PC-9 (cell line): ENCODE measurements at regions not wholly inside any gene's neighbourhood (a gene's known extent, or its start where the extent isn't known, plus 50 kb on each side); places are given as distances from the start of the nearest gene placed in this dataset.

Source experiments
- EZH2 ChIP-seq: fragments of 200-600 bp; sonication (generic); IDR thresholded peaks from 2 replicates; pipeline ENCODE4 v1.8.0; 2017; ENCODE audit warnings: antibody characterized with exemption, low read depth
- TF ChIP-seq, protein P1 (sequence below): fragments of 200-600 bp; sonication (generic); conservative IDR thresholded peaks from 2 replicates; pipeline ENCODE4 v1.6.1; 2017; ENCODE audit warnings: mixed run types, antibody characterized with exemption, mild to moderate bottlenecking, moderate library complexity

DNA sequence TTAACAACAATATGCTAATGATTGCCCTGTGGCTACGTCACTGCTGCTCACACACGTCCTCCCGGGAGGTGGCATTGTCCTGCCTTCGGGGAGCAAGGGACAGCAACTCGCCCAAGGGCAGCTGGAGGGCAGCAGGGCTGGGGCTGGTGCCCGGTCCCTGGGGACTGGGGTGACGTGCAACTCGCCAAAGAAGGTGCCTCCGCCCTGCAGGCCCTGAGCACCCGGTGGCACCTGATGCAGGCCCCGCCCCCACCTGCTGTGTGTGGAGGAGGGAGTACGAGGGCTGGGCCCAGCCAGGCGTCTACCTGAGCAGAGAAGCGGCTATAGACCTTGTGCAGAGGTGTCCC, 64.8 kb upstream of the SLCO4A1 start:
- TF ChIP-seq, protein P1, sequence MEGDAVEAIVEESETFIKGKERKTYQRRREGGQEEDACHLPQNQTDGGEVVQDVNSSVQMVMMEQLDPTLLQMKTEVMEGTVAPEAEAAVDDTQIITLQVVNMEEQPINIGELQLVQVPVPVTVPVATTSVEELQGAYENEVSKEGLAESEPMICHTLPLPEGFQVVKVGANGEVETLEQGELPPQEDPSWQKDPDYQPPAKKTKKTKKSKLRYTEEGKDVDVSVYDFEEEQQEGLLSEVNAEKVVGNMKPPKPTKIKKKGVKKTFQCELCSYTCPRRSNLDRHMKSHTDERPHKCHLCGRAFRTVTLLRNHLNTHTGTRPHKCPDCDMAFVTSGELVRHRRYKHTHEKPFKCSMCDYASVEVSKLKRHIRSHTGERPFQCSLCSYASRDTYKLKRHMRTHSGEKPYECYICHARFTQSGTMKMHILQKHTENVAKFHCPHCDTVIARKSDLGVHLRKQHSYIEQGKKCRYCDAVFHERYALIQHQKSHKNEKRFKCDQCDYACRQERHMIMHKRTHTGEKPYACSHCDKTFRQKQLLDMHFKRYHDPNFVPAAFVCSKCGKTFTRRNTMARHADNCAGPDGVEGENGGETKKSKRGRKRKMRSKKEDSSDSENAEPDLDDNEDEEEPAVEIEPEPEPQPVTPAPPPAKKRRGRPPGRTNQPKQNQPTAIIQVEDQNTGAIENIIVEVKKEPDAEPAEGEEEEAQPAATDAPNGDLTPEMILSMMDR = no peak
- no peak for TF ChIP-seq EZH2
